GM19468 (cell line): ENCODE measurements at regions not wholly inside any gene's neighbourhood (a gene's known extent, or its start where the extent isn't known, plus 50 kb on each side); places are given as distances from the start of the nearest gene placed in this dataset.
"Not testable (repeated sequence)": the region's sequence is repeated elsewhere in the genome, so short reads cannot be mapped to it uniquely, and the experiment has no call there.

Experiments
- ATAC-seq: cut with Tn5 transposase; IDR thresholded peaks from one replicate; pipeline ENCODE4 v1.9.1; 2021; ENCODE audit warnings: mild to moderate bottlenecking, moderate library complexity, moderate number of reproducible peaks; ENCODE audit not compliant: unreplicated experiment; ENCODE audit errors: extremely low read depth

- no peak for ATAC-seq
Observed at GRCh38 chr16:60852635-60853034, 1183.6 kb downstream of the CDH8 start.

- ATAC-seq: no peak
Observed at GRCh38 chr16:60821661-60822060, 1214.6 kb downstream of the CDH8 start.

- no peak for ATAC-seq
Observed at GRCh38 chr16:60820361-60820760, 1215.9 kb downstream of the CDH8 start.

- no peak for ATAC-seq
Observed at GRCh38 chr16:60818465-60818864, 1217.8 kb downstream of the CDH8 start.

- no peak for ATAC-seq
Observed at GRCh38 chr16:60816461-60816860, 1219.8 kb downstream of the CDH8 start.

- no peak for ATAC-seq
Observed at GRCh38 chr16:60815865-60816264, 1220.4 kb downstream of the CDH8 start.

- ATAC-seq: no peak
Observed at GRCh38 chr16:60815033-60815432, 1221.2 kb downstream of the CDH8 start.

GRCh38 chr16:60811657-60812056 is 1224.6 kb downstream of the CDH8 start:
- no peak for ATAC-seq

- no peak for ATAC-seq
Observed at GRCh38 chr16:60811051-60811608, 1225.1 kb downstream of the CDH8 start.

- ATAC-seq: no peak
Observed at GRCh38 chr16:60810250-60810649, 1226.0 kb downstream of the CDH8 start.

GRCh38 chr16:60792437-60792836 is 1243.8 kb downstream of the CDH8 start:
- ATAC-seq: no peak

- ATAC-seq: no peak
Observed at GRCh38 chr16:60788631-60789030, 1247.6 kb downstream of the CDH8 start.

- ATAC-seq: no peak
Observed at GRCh38 chr16:60776281-60776680, 1260.0 kb downstream of the CDH8 start.

GRCh38 chr16:60771138-60771537 is 1265.1 kb downstream of the CDH8 start:
- no peak for ATAC-seq

GRCh38 chr16:60770384-60770783 is 1265.9 kb downstream of the CDH8 start:
- ATAC-seq: not testable (repeated sequence)

- ATAC-seq: no peak
Observed at GRCh38 chr16:60763869-60764268, 1272.4 kb downstream of the CDH8 start.

GRCh38 chr16:60755907-60756306 is 1280.3 kb downstream of the CDH8 start:
- ATAC-seq: no peak

GRCh38 chr16:60748366-60748765 is 1287.9 kb downstream of the CDH8 start:
- no peak for ATAC-seq

GRCh38 chr16:60744198-60744597 is 1292.0 kb downstream of the CDH8 start:
- no peak for ATAC-seq

GRCh38 chr16:60741810-60742209 is 1294.4 kb downstream of the CDH8 start:
- ATAC-seq: no peak

GRCh38 chr16:60739737-60740683 is 1296.2 kb downstream of the CDH8 start:
- no peak for ATAC-seq
